Erythroblast (primary cell): ENCODE measurements at regions not wholly inside any gene's neighbourhood (a gene's known extent, or its start where the extent isn't known, plus 50 kb on each side); places are given as distances from the start of the nearest gene placed in this dataset.

ENCODE experiments used
- GATA1 ChIP-seq: IDR thresholded peaks from 2 replicates; pipeline ENCODE4 v1.6.1; 2011; ENCODE audit warnings: low read depth, mild to moderate bottlenecking, control low read depth, low read length, moderate library complexity
- POLR2A ChIP-seq: IDR thresholded peaks from 2 replicates; pipeline ENCODE4 v1.6.1; 2011; ENCODE audit warnings: mild to moderate bottlenecking, low read length

DNA sequence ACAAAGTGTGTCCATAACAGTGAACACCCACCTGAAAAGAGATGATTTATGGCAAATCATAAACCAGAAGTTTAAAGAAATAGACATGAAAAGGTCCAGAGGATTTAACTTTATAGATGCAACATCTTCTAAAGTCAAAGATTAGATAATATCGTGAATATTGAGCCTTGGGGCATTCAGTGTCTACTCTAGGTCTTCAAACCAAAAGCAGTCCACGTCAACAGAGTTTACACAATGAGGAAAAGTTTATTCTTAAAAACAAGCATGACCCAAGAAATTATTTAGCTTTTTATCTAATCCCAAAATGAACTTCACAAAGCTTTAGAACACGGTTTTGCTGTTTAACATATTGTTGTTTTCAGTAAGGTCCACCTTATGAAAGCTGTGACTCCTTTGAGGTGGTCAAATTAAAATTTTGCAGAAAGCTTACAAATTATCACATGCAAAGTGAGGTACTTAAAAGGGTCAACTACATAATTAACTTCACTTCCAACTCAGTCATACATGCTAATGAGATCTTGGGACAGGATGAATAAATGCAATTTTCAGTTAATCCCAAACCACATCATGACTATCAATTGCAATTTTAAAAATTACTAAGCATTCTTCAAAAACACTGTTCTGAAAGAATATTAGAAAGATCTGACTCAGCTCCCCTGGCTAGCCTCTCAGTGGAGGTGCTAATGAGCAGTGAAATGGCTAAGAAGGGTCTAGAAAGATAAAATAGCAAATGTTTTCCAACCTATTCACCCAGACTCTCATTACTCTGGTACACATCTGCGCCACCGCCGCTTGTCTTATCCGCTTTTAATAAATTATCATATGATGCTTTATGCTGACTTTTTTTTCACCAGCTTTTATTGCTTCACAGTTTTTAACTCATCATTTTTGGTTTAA is 92.4 kb upstream of the WDR17 start:
- TF ChIP-seq POLR2A (no peak), GATA1 (no peak)
